ENCODE measurements at regions not wholly inside any gene's neighbourhood (a gene's known extent, or its start where the extent isn't known, plus 50 kb on each side); places are given as distances from the start of the nearest gene placed in this dataset.

DNA sequence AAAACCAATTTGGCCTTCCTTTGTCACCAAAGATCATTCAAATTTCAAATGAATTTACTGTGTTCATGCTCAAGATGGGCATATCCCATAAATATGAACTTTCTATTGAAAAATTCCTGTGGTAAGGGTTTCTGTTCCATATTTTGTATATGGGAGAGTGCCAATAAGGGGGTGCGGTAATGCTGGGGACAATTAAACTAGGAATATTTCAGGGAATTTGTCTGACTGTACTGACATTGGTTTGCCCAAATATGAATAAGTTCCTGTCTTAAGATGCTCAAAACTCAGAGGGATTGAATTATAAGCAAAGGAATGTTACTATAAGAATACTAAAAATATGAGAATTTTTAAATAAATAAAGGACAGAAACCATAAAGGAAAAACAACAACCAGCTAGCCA lies 553.0 kb upstream of the MARCKS start:
- no peak overlapping the region for H3K4me3 ChIP-seq
- H3K27ac ChIP-seq, result no peak overlapping the region
- TF ChIP-seq, protein P1, sequence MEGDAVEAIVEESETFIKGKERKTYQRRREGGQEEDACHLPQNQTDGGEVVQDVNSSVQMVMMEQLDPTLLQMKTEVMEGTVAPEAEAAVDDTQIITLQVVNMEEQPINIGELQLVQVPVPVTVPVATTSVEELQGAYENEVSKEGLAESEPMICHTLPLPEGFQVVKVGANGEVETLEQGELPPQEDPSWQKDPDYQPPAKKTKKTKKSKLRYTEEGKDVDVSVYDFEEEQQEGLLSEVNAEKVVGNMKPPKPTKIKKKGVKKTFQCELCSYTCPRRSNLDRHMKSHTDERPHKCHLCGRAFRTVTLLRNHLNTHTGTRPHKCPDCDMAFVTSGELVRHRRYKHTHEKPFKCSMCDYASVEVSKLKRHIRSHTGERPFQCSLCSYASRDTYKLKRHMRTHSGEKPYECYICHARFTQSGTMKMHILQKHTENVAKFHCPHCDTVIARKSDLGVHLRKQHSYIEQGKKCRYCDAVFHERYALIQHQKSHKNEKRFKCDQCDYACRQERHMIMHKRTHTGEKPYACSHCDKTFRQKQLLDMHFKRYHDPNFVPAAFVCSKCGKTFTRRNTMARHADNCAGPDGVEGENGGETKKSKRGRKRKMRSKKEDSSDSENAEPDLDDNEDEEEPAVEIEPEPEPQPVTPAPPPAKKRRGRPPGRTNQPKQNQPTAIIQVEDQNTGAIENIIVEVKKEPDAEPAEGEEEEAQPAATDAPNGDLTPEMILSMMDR (IDR thresholded peaks at IDR 0.05), result no peak
- no peak for DNase-seq (ENCODE audit: low spot score)

DNA sequence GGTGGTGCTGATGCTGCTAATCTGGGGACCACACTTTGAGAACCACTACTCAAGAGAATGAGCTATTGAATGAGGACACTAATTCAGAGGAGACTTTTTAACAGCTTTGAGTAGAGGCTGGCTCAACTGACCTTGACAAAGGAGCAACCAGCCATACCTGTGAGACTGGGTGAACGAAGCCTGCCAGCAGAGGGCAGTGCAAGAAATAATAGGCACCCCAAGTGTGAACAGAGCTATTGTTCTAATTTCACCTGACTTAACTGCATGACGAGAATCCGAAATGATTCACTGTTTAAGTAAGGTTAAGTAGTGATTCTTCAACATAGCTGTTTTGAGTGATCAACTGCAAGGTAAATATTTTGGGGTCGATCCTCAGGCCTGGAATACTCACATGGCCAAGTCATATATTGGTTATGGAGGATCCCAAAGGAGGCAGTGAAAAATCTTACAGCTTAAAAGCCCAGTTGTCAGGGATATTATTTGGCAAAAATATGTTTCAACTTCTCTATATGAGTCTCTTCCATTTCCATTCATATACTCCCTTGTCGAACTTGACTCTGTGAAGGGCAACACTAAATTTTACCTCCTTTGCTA lies 550.5 kb upstream of the MARCKS start:
- TF ChIP-seq, protein P1 (IDR thresholded peaks at IDR 0.05), result no peak
- no peak overlapping the region for H3K27ac ChIP-seq
- no peak overlapping the region for H3K4me3 ChIP-seq
- DNase-seq (ENCODE audit: low spot score), result no peak

DNA sequence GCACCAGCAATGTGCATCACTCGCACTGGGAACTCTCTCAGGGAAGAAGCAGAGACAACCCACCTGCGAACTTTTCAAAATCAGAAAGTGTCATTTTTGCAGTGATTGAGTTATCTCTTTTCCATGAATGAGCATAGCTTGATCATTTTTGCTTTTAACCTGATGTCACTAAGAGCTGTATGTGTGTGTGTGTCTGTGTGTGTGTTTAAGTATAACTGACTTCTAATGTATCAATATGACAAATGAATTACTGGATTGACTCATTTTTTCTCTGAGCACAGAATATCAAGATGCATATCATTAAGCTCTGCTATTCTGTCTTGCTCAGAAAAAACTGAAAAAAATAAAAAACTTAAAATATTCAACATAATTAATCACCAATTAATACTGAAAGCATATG lies 548.9 kb upstream of the MARCKS start:
- H3K4me3 ChIP-seq, result no peak overlapping the region
- no peak overlapping the region for H3K27ac ChIP-seq
- TF ChIP-seq, protein P1 (IDR thresholded peaks at IDR 0.05), result no peak
- DNase-seq (ENCODE audit: low spot score), result no peak

DNA sequence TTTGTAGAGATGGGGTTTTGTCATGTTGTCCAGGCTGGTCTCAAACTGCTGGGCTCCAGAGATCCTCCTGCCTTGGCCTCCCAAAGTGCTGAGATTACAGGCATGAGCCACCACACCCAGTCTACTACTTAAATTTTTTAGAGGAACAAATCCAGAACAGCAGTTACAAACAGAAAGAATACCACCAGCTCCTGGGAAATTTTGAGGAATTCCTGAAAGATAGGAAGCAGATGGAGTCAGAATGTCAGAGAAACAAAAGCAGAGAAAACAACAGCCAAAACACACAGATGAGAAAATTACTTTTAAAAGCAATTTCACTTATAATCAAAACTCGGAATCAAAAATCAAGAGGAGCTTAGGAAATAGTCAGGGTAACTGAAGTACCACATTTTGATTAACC lies 543.3 kb upstream of the MARCKS start:
- Histone ChIP-seq H3K4me3 (no peak overlapping the region), H3K27ac (no peak overlapping the region)
- TF ChIP-seq, protein P1 (IDR thresholded peaks at IDR 0.05), result no peak
- DNase-seq (ENCODE audit: low spot score), result no peak

DNA sequence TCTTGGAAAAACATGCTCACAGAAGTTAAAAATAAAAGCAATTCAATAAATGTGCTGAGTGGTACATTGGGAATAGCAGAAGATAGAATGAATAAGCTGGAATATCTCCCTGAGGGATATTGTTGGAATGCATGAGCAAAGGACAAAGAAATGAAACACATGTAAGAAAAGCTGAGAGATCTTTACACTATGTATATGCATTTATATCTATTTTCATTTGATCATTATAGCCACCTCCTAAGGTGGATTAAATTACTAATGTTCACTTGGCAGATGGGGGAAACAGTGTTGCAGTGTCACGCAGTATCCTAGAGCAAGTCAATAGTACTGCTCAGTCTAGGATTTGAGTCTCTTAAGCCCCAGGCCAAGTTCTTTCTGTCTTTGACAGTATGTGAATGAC lies 542.0 kb upstream of the MARCKS start:
- H3K4me3 ChIP-seq, result no peak overlapping the region
- TF ChIP-seq, protein P1 (IDR thresholded peaks at IDR 0.05), result no peak
- DNase-seq (ENCODE audit: low spot score), result no peak
- no peak overlapping the region for H3K27ac ChIP-seq

DNA sequence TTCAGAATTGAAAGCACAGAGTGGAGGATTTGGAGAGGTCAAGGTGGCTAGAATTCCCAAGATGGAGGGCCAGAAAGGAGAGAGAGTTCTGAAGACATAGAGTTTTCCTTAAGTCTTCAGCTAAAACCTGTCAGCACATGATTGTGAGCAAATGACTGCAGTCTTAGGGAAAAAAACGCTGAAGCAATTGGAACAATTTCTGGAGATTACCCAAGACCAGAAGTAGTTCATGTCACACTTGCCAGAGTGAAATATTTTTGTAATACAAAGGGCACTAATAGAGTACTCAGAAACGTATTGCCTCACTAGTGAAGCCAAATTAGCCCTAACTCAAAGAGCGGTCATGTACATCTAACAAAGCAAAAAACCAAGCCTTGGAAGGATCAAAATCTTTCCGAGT lies 541.3 kb upstream of the MARCKS start:
- Histone ChIP-seq H3K4me3 (no peak overlapping the region), H3K27ac (no peak overlapping the region)
- TF ChIP-seq, protein P1 (IDR thresholded peaks at IDR 0.05), result no peak
- no peak for DNase-seq (ENCODE audit: low spot score)

DNA sequence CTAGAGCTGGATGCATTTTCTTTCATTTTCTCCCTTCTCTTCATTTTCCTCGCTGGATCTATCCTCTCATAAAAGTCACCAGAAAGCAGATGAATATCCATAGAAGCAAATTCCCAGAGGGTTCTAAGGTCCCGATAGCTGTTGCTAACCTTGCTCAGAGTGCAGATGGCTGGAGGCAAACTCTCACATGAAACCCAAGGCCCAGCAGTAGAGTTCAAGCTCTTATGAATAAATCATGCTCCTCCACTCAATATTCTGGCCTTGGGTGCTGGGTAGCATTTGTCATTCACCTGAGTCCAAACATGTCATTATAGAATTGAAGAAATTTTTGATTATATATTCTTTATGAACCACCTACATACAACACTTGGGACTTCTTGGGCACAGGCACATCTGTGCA lies 539.7 kb upstream of the MARCKS start:
- TF ChIP-seq, protein P1 (IDR thresholded peaks at IDR 0.05), result no peak
- no peak for DNase-seq (ENCODE audit: low spot score)
- no peak overlapping the region for H3K4me3 ChIP-seq
- no peak overlapping the region for H3K27ac ChIP-seq
